WTC11 (cell line): ENCODE measurements at regions not wholly inside any gene's neighbourhood (a gene's known extent, or its start where the extent isn't known, plus 50 kb on each side); places are given as distances from the start of the nearest gene placed in this dataset.

Source experiments
- ATAC-seq: fragments of 200-7000 bp; cut with Tn5 transposase; 2 replicates; pipeline ENCODE4 v1.10.0; 2021; ENCODE audit warnings: mild to moderate bottlenecking, moderate library complexity
- CTCF ChIA-PET: fragments of 300-600 bp; sonication (Branson Sonifier 250); formaldehyde crosslinking; loops from one replicate; lab custom pipeline; 2021; ENCODE audit warnings: antibody characterized with exemption; lab: Charles Lee
- POLR2A ChIA-PET: fragments of 350-600 bp; sonication (Branson Sonifier 250); formaldehyde crosslinking; loops from one replicate; lab custom pipeline; 2021; ENCODE audit warnings: antibody characterized with exemption; lab: Charles Lee
- DNase-seq: peaks from one replicate; pipeline ENCODE4 v3.0.0; 2021; ENCODE audit warnings: low spot score
- H3K27ac Mint-ChIP-seq: 2 replicates; pipeline ENCODE4 v1.8.0; 2021; ENCODE audit warnings: mixed read lengths
- H3K27me3 Mint-ChIP-seq: 2 replicates; pipeline ENCODE4 v1.8.0; 2021; ENCODE audit warnings: low read depth, mild to moderate bottlenecking, moderate library complexity, mixed read lengths
- H3K36me3 Mint-ChIP-seq: 2 replicates; pipeline ENCODE4 v1.8.0; 2021; ENCODE audit warnings: mixed read lengths
- H3K4me1 Mint-ChIP-seq: 2 replicates; pipeline ENCODE4 v1.8.0; 2022; ENCODE audit warnings: mixed read lengths
- H3K4me3 Mint-ChIP-seq: 2 replicates; pipeline ENCODE4 v1.8.0; 2021; ENCODE audit warnings: mild to moderate bottlenecking, moderate library complexity, mixed read lengths
- H3K9me3 Mint-ChIP-seq: 2 replicates; pipeline ENCODE4 v1.8.0; 2021; ENCODE audit warnings: mixed read lengths
- E2F5 ChIP-seq: sonication (generic); formaldehyde crosslinking; IDR thresholded peaks from 2 replicates; pipeline ENCODE4 v1.8.1; 2022; ENCODE audit warnings: mild to moderate bottlenecking, moderate library complexity, missing genetic modification reagents
- FOXP4 ChIP-seq: sonication (generic); formaldehyde crosslinking; IDR thresholded peaks from 2 replicates; pipeline ENCODE4 v1.8.0; 2022; ENCODE audit warnings: mild to moderate bottlenecking, missing genetic modification reagents
- IRF1 ChIP-seq: sonication (generic); formaldehyde crosslinking; IDR thresholded peaks from 2 replicates; pipeline ENCODE4 v1.8.0; 2023; ENCODE audit warnings: missing genetic modification reagents
- JUN ChIP-seq: sonication (generic); formaldehyde crosslinking; IDR thresholded peaks from 2 replicates; pipeline ENCODE4 v1.8.0; 2023; ENCODE audit warnings: mild to moderate bottlenecking, missing genetic modification reagents
- MLX ChIP-seq: sonication (generic); formaldehyde crosslinking; IDR thresholded peaks from 2 replicates; pipeline ENCODE4 v1.8.1; 2023; ENCODE audit warnings: mild to moderate bottlenecking, missing genetic modification reagents, moderate library complexity
- OVOL2 ChIP-seq: fragments of 250-450 bp; sonication (Bioruptor Pico); IDR thresholded peaks from 2 replicates; pipeline ENCODE4 v1.9.0; 2021; ENCODE audit warnings: mild to moderate bottlenecking, borderline replicate concordance
- PRRX2 ChIP-seq: fragments of 250-450 bp; sonication (Bioruptor Pico); IDR thresholded peaks from 2 replicates; pipeline ENCODE4 v1.8.0; 2021; ENCODE audit warnings: mild to moderate bottlenecking
- RORB ChIP-seq: fragments of 250-450 bp; sonication (Bioruptor Pico); IDR thresholded peaks from 2 replicates; pipeline ENCODE4 v1.9.0; 2021; ENCODE audit warnings: mild to moderate bottlenecking
- TP53 ChIP-seq: sonication (generic); formaldehyde crosslinking; IDR thresholded peaks from 2 replicates; pipeline ENCODE4 v1.8.1; 2023; ENCODE audit warnings: mild to moderate bottlenecking, missing genetic modification reagents
- ZBTB21 ChIP-seq: sonication (generic); formaldehyde crosslinking; IDR thresholded peaks from 2 replicates; pipeline ENCODE4 v1.8.1; 2023; ENCODE audit warnings: mild to moderate bottlenecking, missing genetic modification reagents, borderline replicate concordance
- ZBTB43 ChIP-seq: sonication (generic); formaldehyde crosslinking; IDR thresholded peaks from 2 replicates; pipeline ENCODE4 v1.8.1; 2023; ENCODE audit warnings: mild to moderate bottlenecking, missing genetic modification reagents
- ZNF138 ChIP-seq: sonication (generic); formaldehyde crosslinking; conservative IDR thresholded peaks from 2 replicates; pipeline ENCODE4 v1.8.1; 2022; ENCODE audit warnings: mild to moderate bottlenecking, moderate library complexity, missing genetic modification reagents
- ZNF281 ChIP-seq: sonication (generic); formaldehyde crosslinking; IDR thresholded peaks from 2 replicates; pipeline ENCODE4 v1.8.0; 2023; ENCODE audit warnings: mild to moderate bottlenecking, missing genetic modification reagents
- ZNF423 ChIP-seq: fragments of 250-450 bp; sonication (Bioruptor Pico); IDR thresholded peaks from 2 replicates; pipeline ENCODE4 v2.1.2; 2022; ENCODE audit warnings: mild to moderate bottlenecking, moderate library complexity
- ZNF532 ChIP-seq: fragments of 250-450 bp; sonication (Bioruptor Pico); IDR thresholded peaks from 2 replicates; pipeline ENCODE4 v1.9.0; 2021; ENCODE audit warnings: mild to moderate bottlenecking, borderline replicate concordance
- ZNF671 ChIP-seq: fragments of 250-450 bp; sonication (Bioruptor Pico); IDR thresholded peaks from 2 replicates; pipeline ENCODE4 v1.8.0; 2021; ENCODE audit warnings: mild to moderate bottlenecking

- TF ChIP-seq ZNF423: no peak
- no peak for TF ChIP-seq ZBTB43
- no peak for TF ChIP-seq FOXP4 (CRISPR knock-in tag)
- TF ChIP-seq RORB: no peak
- no peak for TF ChIP-seq ZNF281 (CRISPR knock-in tag)
- no peak for TF ChIP-seq OVOL2 (CRISPR knock-in tag)
- no peak for TF ChIP-seq ZNF532 (CRISPR knock-in tag)
- TF ChIP-seq JUN (CRISPR knock-in tag): no peak
- TF ChIP-seq IRF1: no peak
- no peak for TF ChIP-seq ZNF671 (CRISPR knock-in tag)
- no peak for TF ChIP-seq PRRX2
- no peak for TF ChIP-seq MLX (CRISPR knock-in tag)
- TF ChIP-seq ZBTB21 (CRISPR knock-in tag): no peak
- no peak for TF ChIP-seq ZNF138 (CRISPR knock-in tag)
- TF ChIP-seq E2F5 (CRISPR knock-in tag): no peak
- no peak for TF ChIP-seq TP53 (CRISPR knock-in tag)
- TF ChIP-seq, all 79 proteins: peak for 0
- H3K4me3 Mint-ChIP-seq: no peak overlapping the region
- ATAC-seq: no peak
- no peaks in the 10 kb centered on the region for H3K27me3 Mint-ChIP-seq
- no peak for DNase-seq
- H3K4me1 Mint-ChIP-seq: peaks cover 8% of the 10 kb centered on the region; the same call in 1 of the 2 replicates
- no peaks in the 10 kb centered on the region for H3K36me3 Mint-ChIP-seq
- ChIA-PET CTCF (no interaction called here), POLR2A (no interaction called here)
- peaks cover 10% of the 10 kb centered on the region; the same call in 1 of the 2 replicates for H3K9me3 Mint-ChIP-seq
- H3K27ac Mint-ChIP-seq: peak overlapping the region; percentile 36; the same call in 1 of the 2 replicates
Observed at GRCh38 chr6:74357321-74357720, 661.3 kb downstream of the CD109 start.
